Mucosa of rectum (tissue), 2 donors: ENCODE measurements at regions not wholly inside any gene's neighbourhood (a gene's known extent, or its start where the extent isn't known, plus 50 kb on each side); places are given as distances from the start of the nearest gene placed in this dataset.
"Not testable (repeated sequence)": the region's sequence is repeated elsewhere in the genome, so short reads cannot be mapped to it uniquely, and the experiment has no call there.

ENCODE experiments used
- H3K27ac ChIP-seq, 2 donors: one replicate each; pipeline ENCODE4 v1.7.0; 2013; ENCODE audit warnings: inconsistent platforms in 2 of 2, low read depth in 2 of 2, low read length in 2 of 2
- H3K27me3 ChIP-seq, 2 donors: one replicate each; pipeline ENCODE4 v1.7.0; 2013; ENCODE audit warnings: low read length in 2 of 2; ENCODE audit not compliant: control insufficient read depth in 2 of 2, insufficient read depth in 2 of 2
- H3K36me3 ChIP-seq, 2 donors: one replicate each; pipeline ENCODE4 v1.7.0; 2013; ENCODE audit warnings: low read length in 2 of 2; ENCODE audit not compliant: control insufficient read depth in 2 of 2, insufficient read depth in 2 of 2
- H3K4me1 ChIP-seq, 2 donors: one replicate each; pipeline ENCODE4 v1.7.0; 2013; ENCODE audit warnings: low read length in 2 of 2, mild to moderate bottlenecking in 1 of 2; ENCODE audit not compliant: control insufficient read depth in 2 of 2, insufficient read depth in 2 of 2
- H3K4me3 ChIP-seq, 2 donors: one replicate each; pipeline ENCODE4 v1.7.0; 2013; ENCODE audit warnings: low read length in 2 of 2
- H3K9ac ChIP-seq, 2 donors: one replicate each; pipeline ENCODE4 v1.7.0; 2013; ENCODE audit warnings: low read length in 2 of 2, low read depth in 1 of 2, mild to moderate bottlenecking in 1 of 2
- H3K9me3 ChIP-seq, 2 donors: one replicate each; pipeline ENCODE4 v1.7.0; 2013; ENCODE audit warnings: low read length in 2 of 2; ENCODE audit not compliant: control insufficient read depth in 2 of 2
- donor health status: healthy.
- donor health status: Normal muscosa, but diverticular disease.

- H3K9me3 ChIP-seq, result no peaks in the 10 kb centered on the region
- no peaks in the 10 kb centered on the region for H3K36me3 ChIP-seq
- H3K4me3 ChIP-seq, result no peak overlapping the region
- H3K9ac ChIP-seq, result no peak overlapping the region
- no peak overlapping the region for H3K27ac ChIP-seq
- H3K27me3 ChIP-seq, result peaks cover 0 to 3% of the 10 kb centered on the region in 2 donors
- peaks cover 3 to 7% of the 10 kb centered on the region in 2 donors for H3K4me1 ChIP-seq
These were observed 99.4 kb upstream of the FNDC3A start for GRCh38 chr13:48876289-48876688.

GRCh38 chr13:48879432-48879831 lies 96.3 kb upstream of the FNDC3A start:
- peaks cover 0 to 3% of the 10 kb centered on the region in 2 donors for H3K27me3 ChIP-seq

GRCh38 chr13:48879854-48880253 lies 95.9 kb upstream of the FNDC3A start:
- Histone ChIP-seq H3K27me3 (peaks cover 0 to 3% of the 10 kb centered on the region in 2 donors), H3K36me3 (no peaks in the 10 kb centered on the region), H3K4me1 (no peaks in the 10 kb centered on the region), H3K9me3 (no peaks in the 10 kb centered on the region), H3K9ac (no peak overlapping the region), H3K27ac (no peak overlapping the region), H3K4me3 (no peak overlapping the region)

More at GRCh38 chr13:48879432-48879831, 96.3 kb upstream of the FNDC3A start:
- no peaks in the 10 kb centered on the region for H3K36me3 ChIP-seq
- no peaks in the 10 kb centered on the region for H3K9me3 ChIP-seq
- H3K4me3 ChIP-seq, result no peak overlapping the region
- no peak overlapping the region for H3K9ac ChIP-seq
- H3K27ac ChIP-seq, result no peak overlapping the region
- peaks cover 0 to 1% of the 10 kb centered on the region in 2 donors for H3K4me1 ChIP-seq

GRCh38 chr13:48883786-48884185 lies 91.9 kb upstream of the FNDC3A start:
- not testable (repeated sequence) for H3K27me3 ChIP-seq, H3K4me3 ChIP-seq, H3K36me3 ChIP-seq, H3K4me1 ChIP-seq, H3K27ac ChIP-seq, H3K9ac ChIP-seq, H3K9me3 ChIP-seq

- Histone ChIP-seq H3K4me3 (no peak overlapping the region), H3K36me3 (no peaks in the 10 kb centered on the region), H3K27ac (no peak overlapping the region), H3K9me3 (no peaks in the 10 kb centered on the region), H3K27me3 (peaks cover 0 to under 1% of the 10 kb centered on the region in 2 donors), H3K9ac (no peak overlapping the region), H3K4me1 (no peaks in the 10 kb centered on the region)
These were observed 90.7 kb upstream of the FNDC3A start for GRCh38 chr13:48885027-48885395.

GRCh38 chr13:48888613-48889012 lies 87.1 kb upstream of the FNDC3A start:
- Histone ChIP-seq H3K4me3 (no peak overlapping the region), H3K9me3 (no peaks in the 10 kb centered on the region), H3K27me3 (no peaks in the 10 kb centered on the region), H3K9ac (no peak overlapping the region), H3K36me3 (no peaks in the 10 kb centered on the region), H3K27ac (no peak overlapping the region), H3K4me1 (no peaks in the 10 kb centered on the region)

GRCh38 chr13:48890391-48890790 lies 85.3 kb upstream of the FNDC3A start:
- Histone ChIP-seq H3K27ac (no peak overlapping the region), H3K9me3 (no peaks in the 10 kb centered on the region), H3K36me3 (no peaks in the 10 kb centered on the region), H3K4me3 (no peak overlapping the region), H3K27me3 (no peaks in the 10 kb centered on the region), H3K4me1 (no peaks in the 10 kb centered on the region), H3K9ac (no peak overlapping the region)

- H3K27me3 ChIP-seq, result no peaks in the 10 kb centered on the region
- H3K4me3 ChIP-seq, result no peak overlapping the region
- no peaks in the 10 kb centered on the region for H3K4me1 ChIP-seq
- H3K9me3 ChIP-seq, result no peaks in the 10 kb centered on the region
- no peak overlapping the region for H3K27ac ChIP-seq
- H3K36me3 ChIP-seq, result no peaks in the 10 kb centered on the region
- no peak overlapping the region for H3K9ac ChIP-seq
These were observed 84.1 kb upstream of the FNDC3A start for GRCh38 chr13:48891586-48891985.

- no peaks in the 10 kb centered on the region for H3K9me3 ChIP-seq
- H3K27me3 ChIP-seq, result no peaks in the 10 kb centered on the region
- no peak overlapping the region for H3K4me3 ChIP-seq
- H3K27ac ChIP-seq, result no peak overlapping the region
- no peaks in the 10 kb centered on the region for H3K4me1 ChIP-seq
- H3K36me3 ChIP-seq, result no peaks in the 10 kb centered on the region
- no peak overlapping the region for H3K9ac ChIP-seq
These were observed 83.5 kb upstream of the FNDC3A start for GRCh38 chr13:48892053-48892687.

GRCh38 chr13:48892688-48893075 lies 83.0 kb upstream of the FNDC3A start:
- Histone ChIP-seq H3K9ac (no peak overlapping the region), H3K36me3 (no peaks in the 10 kb centered on the region), H3K27ac (no peak overlapping the region), H3K9me3 (no peaks in the 10 kb centered on the region), H3K4me1 (no peaks in the 10 kb centered on the region), H3K27me3 (no peaks in the 10 kb centered on the region), H3K4me3 (no peak overlapping the region)

GRCh38 chr13:48896312-48896711 lies 79.4 kb upstream of the FNDC3A start:
- no peak overlapping the region for H3K27ac ChIP-seq
- H3K4me1 ChIP-seq, result no peaks in the 10 kb centered on the region
- no peak overlapping the region for H3K4me3 ChIP-seq
- H3K9me3 ChIP-seq, result no peaks in the 10 kb centered on the region
- H3K27me3 ChIP-seq, result no peaks in the 10 kb centered on the region
- H3K36me3 ChIP-seq, result no peaks in the 10 kb centered on the region
- no peak overlapping the region for H3K9ac ChIP-seq
